ENCODE measurements at regions not wholly inside any gene's neighbourhood (a gene's known extent, or its start where the extent isn't known, plus 50 kb on each side); places are given as distances from the start of the nearest gene placed in this dataset.
"Not testable (repeated sequence)": the region's sequence is repeated elsewhere in the genome, so short reads cannot be mapped to it uniquely, and the experiment has no call there.

DNA sequence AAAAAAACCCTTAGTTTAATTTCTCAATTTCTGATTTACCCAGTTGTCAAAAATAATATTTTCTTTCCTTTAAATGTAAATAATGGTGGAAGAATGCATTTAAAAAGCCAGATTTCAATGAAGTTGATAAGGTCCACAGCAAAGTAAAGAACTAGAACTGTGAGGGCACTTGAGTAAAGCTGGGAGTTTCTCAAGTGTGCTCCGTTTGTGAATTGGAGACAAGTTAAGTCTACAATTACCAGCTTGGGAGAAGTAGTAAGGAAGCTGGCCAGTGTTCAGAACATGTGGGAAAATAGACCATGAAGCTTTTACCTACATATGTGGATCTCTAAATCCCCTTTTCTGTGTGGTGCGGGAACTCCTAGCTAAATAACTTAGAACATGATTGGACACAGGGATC is 239.4 kb downstream of the OXSM start:
- DNase-seq (ENCODE audit: extremely low read depth, low read depth), result no peak
- H3K4me3 ChIP-seq (replicated peaks; ENCODE audit: low read depth, low read length), result no peak overlapping the region
- TF ChIP-seq, protein P1, sequence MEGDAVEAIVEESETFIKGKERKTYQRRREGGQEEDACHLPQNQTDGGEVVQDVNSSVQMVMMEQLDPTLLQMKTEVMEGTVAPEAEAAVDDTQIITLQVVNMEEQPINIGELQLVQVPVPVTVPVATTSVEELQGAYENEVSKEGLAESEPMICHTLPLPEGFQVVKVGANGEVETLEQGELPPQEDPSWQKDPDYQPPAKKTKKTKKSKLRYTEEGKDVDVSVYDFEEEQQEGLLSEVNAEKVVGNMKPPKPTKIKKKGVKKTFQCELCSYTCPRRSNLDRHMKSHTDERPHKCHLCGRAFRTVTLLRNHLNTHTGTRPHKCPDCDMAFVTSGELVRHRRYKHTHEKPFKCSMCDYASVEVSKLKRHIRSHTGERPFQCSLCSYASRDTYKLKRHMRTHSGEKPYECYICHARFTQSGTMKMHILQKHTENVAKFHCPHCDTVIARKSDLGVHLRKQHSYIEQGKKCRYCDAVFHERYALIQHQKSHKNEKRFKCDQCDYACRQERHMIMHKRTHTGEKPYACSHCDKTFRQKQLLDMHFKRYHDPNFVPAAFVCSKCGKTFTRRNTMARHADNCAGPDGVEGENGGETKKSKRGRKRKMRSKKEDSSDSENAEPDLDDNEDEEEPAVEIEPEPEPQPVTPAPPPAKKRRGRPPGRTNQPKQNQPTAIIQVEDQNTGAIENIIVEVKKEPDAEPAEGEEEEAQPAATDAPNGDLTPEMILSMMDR (IDR thresholded peaks at IDR 0.05; ENCODE audit: low read depth, low read length, missing control alignments), result no peak

DNA sequence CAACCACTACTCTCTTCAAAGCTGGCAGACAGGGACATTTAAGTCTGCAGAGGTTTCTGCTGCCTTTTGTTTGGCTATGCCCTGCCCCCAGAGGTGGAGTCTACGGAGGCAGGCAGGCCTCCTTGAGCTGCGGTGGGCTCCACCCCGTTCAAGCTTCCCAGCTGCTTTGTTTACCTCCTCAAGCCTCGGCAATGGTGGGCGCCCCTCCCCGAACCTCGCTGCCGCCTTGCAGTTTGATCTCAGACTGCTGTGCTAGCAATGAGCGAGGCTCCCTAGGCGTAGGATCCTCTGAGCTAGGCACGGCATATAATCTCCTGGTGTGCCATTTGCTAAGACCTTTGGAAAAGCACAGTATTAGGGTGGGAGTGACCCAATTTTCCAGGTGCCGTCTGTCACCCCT is 252.2 kb downstream of the OXSM start:
- DNase-seq (ENCODE audit: extremely low read depth, low read depth); H3K4me3 ChIP-seq (replicated peaks; ENCODE audit: low read depth, low read length): not testable (repeated sequence)

DNA sequence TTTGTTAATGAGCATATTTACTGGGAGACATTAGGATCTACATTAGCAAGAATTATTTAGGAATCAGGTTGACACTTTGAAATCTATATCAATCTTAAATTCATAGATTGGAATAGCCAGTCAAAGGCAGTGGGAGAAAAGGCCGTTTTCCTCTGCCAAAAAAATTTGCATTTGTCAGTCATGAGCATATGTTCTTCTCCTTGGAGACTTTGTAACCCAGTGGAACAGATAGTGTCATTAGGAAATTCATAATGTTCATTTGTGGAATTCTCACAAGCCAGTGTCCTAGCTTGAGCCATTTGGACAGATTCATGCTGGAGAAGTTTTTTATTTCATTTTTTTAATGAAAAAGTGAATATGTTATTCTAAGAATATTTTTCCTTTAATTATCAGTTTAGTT is 260.1 kb downstream of the OXSM start:
- no peak overlapping the region for H3K4me3 ChIP-seq (replicated peaks; ENCODE audit: low read depth, low read length)
- TF ChIP-seq, protein P1 (IDR thresholded peaks at IDR 0.05; ENCODE audit: low read depth, low read length, missing control alignments), result no peak
- DNase-seq (ENCODE audit: extremely low read depth, low read depth), result no peak

GRCh38 chr3:26050776-26051175 is 260.9 kb downstream of the OXSM start:
- no peak overlapping the region for H3K4me3 ChIP-seq (replicated peaks; ENCODE audit: low read depth, low read length)
- TF ChIP-seq, protein P1 (IDR thresholded peaks at IDR 0.05; ENCODE audit: low read depth, low read length, missing control alignments), result no peak
- DNase-seq (ENCODE audit: extremely low read depth, low read depth), result no peak

- H3K4me3 ChIP-seq (replicated peaks; ENCODE audit: low read depth, low read length), result no peak overlapping the region
- no peak for DNase-seq (ENCODE audit: extremely low read depth, low read depth)
- TF ChIP-seq, protein P1 (IDR thresholded peaks at IDR 0.05; ENCODE audit: low read depth, low read length, missing control alignments), result no peak
Measured at GRCh38 chr3:26058901-26059321, 269.0 kb downstream of the OXSM start.

- no peak overlapping the region for H3K4me3 ChIP-seq (replicated peaks; ENCODE audit: low read depth, low read length)
- no peak for DNase-seq (ENCODE audit: extremely low read depth, low read depth)
- TF ChIP-seq, protein P1 (IDR thresholded peaks at IDR 0.05; ENCODE audit: low read depth, low read length, missing control alignments), result no peak
Measured at GRCh38 chr3:26061947-26062346, 272.1 kb downstream of the OXSM start.

GRCh38 chr3:26064297-26064696 is 274.4 kb downstream of the OXSM start:
- DNase-seq (ENCODE audit: extremely low read depth, low read depth), result no peak

More at GRCh38 chr3:26064297-26064696, 274.4 kb downstream of the OXSM start:
- no peak overlapping the region for H3K4me3 ChIP-seq (replicated peaks; ENCODE audit: low read depth, low read length)
- TF ChIP-seq, protein P1 (IDR thresholded peaks at IDR 0.05; ENCODE audit: low read depth, low read length, missing control alignments), result no peak
